ENCODE measurements at regions not wholly inside any gene's neighbourhood (a gene's known extent, or its start where the extent isn't known, plus 50 kb on each side); places are given as distances from the start of the nearest gene placed in this dataset.

- Histone ChIP-seq H2BK5ac (ENCODE audit: low read depth, low read length, poor library complexity, severe bottlenecking) (no peak overlapping the region), H3K9me3 (ENCODE audit: control insufficient read depth, low read length) (no peaks in the 10 kb centered on the region), H3K4me2 (ENCODE audit: low read length, poor library complexity, severe bottlenecking) (no peak overlapping the region), H3K9ac (ENCODE audit: low read length) (no peak overlapping the region), H3K27ac (ENCODE audit: low read length, poor library complexity, severe bottlenecking) (no peak overlapping the region), H3K14ac (ENCODE audit: low read length in 2 of 2) (no peak overlapping the region), H3K18ac (ENCODE audit: low read depth in 1 of 2, low read length in 2 of 2) (no peak overlapping the region), H3K27me3 (ENCODE audit: control insufficient read depth in 1 of 2, insufficient read depth in 1 of 2, low read length in 2 of 2) (no peaks in the 10 kb centered on the region), H2BK120ac (ENCODE audit: low read depth, low read length) (no peak overlapping the region), H2BK12ac (ENCODE audit: low read length in 2 of 2) (no peak overlapping the region), H3K4me3 (ENCODE audit: insufficient read depth in 1 of 2, low read depth in 1 of 2, low read length in 2 of 2) (no peak overlapping the region), H2AFZ (ENCODE audit: low read depth, low read length) (no peak overlapping the region), H3K23ac (ENCODE audit: low read length in 2 of 2) (no peak overlapping the region), H3K36me3 (ENCODE audit: control insufficient read depth in 1 of 2, insufficient read depth in 2 of 2, low read depth in 1 of 2, low read length in 2 of 2) (no peaks in the 10 kb centered on the region), H2AK5ac (ENCODE audit: low read length, severe bottlenecking) (no peak overlapping the region), H3K4ac (ENCODE audit: low read depth in 1 of 2, low read length in 2 of 2) (no peak overlapping the region), H4K8ac (ENCODE audit: low read length) (no peak overlapping the region), H3K79me1 (replicated peaks; ENCODE audit: low read length, poor library complexity, severe bottlenecking) (no peaks in the 10 kb centered on the region), H4K91ac (ENCODE audit: low read length) (no peak overlapping the region), H2BK15ac (ENCODE audit: low read depth, poor library complexity, severe bottlenecking) (no peak overlapping the region), H3K4me1 (ENCODE audit: control insufficient read depth, insufficient read depth, low read depth, low read length) (no peaks in the 10 kb centered on the region)
- no peak for DNase-seq
- WGBS = 37% methylated on average over 2 of the region's 2 CpGs
Measured at GRCh38 chr21:23963454-23963853, 1643.8 kb downstream of the MRPL39 start.

GRCh38 chr21:23960769-23961168, 1646.5 kb downstream of the MRPL39 start:
- Histone ChIP-seq H2BK5ac (ENCODE audit: low read depth, low read length, poor library complexity, severe bottlenecking) (no peak overlapping the region), H2AFZ (ENCODE audit: low read depth, low read length) (no peak overlapping the region), H4K8ac (ENCODE audit: low read length) (no peak overlapping the region), H2BK15ac (ENCODE audit: low read depth, poor library complexity, severe bottlenecking) (no peak overlapping the region), H3K4ac (ENCODE audit: low read depth in 1 of 2, low read length in 2 of 2) (no peak overlapping the region), H3K18ac (ENCODE audit: low read depth in 1 of 2, low read length in 2 of 2) (no peak overlapping the region), H3K9me3 (ENCODE audit: control insufficient read depth, low read length) (no peaks in the 10 kb centered on the region), H2AK5ac (ENCODE audit: low read length, severe bottlenecking) (no peak overlapping the region), H3K4me1 (ENCODE audit: control insufficient read depth, insufficient read depth, low read depth, low read length) (no peaks in the 10 kb centered on the region), H3K27me3 (ENCODE audit: control insufficient read depth in 1 of 2, insufficient read depth in 1 of 2, low read length in 2 of 2) (no peaks in the 10 kb centered on the region), H3K4me2 (ENCODE audit: low read length, poor library complexity, severe bottlenecking) (no peak overlapping the region), H2BK120ac (ENCODE audit: low read depth, low read length) (no peak overlapping the region), H3K79me1 (replicated peaks; ENCODE audit: low read length, poor library complexity, severe bottlenecking) (no peaks in the 10 kb centered on the region), H3K36me3 (ENCODE audit: control insufficient read depth in 1 of 2, insufficient read depth in 2 of 2, low read depth in 1 of 2, low read length in 2 of 2) (no peaks in the 10 kb centered on the region), H4K91ac (ENCODE audit: low read length) (no peak overlapping the region), H3K14ac (ENCODE audit: low read length in 2 of 2) (no peak overlapping the region), H2BK12ac (ENCODE audit: low read length in 2 of 2) (no peak overlapping the region), H3K23ac (ENCODE audit: low read length in 2 of 2) (no peak overlapping the region), H3K9ac (ENCODE audit: low read length) (no peak overlapping the region), H3K4me3 (ENCODE audit: insufficient read depth in 1 of 2, low read depth in 1 of 2, low read length in 2 of 2) (no peak overlapping the region), H3K27ac (ENCODE audit: low read length, poor library complexity, severe bottlenecking) (no peak overlapping the region)
- DNase-seq = no peak
- WGBS = no CpG with 5 or more reads among the region's 2 CpGs

- Histone ChIP-seq H3K27ac (ENCODE audit: low read length, poor library complexity, severe bottlenecking) (no peak overlapping the region), H2AFZ (ENCODE audit: low read depth, low read length) (no peak overlapping the region), H3K4me2 (ENCODE audit: low read length, poor library complexity, severe bottlenecking) (no peak overlapping the region), H2BK120ac (ENCODE audit: low read depth, low read length) (no peak overlapping the region), H4K91ac (ENCODE audit: low read length) (no peak overlapping the region), H2BK12ac (ENCODE audit: low read length in 2 of 2) (no peak overlapping the region), H3K36me3 (ENCODE audit: control insufficient read depth in 1 of 2, insufficient read depth in 2 of 2, low read depth in 1 of 2, low read length in 2 of 2) (no peaks in the 10 kb centered on the region), H2AK5ac (ENCODE audit: low read length, severe bottlenecking) (no peak overlapping the region), H3K4me3 (ENCODE audit: insufficient read depth in 1 of 2, low read depth in 1 of 2, low read length in 2 of 2) (no peak overlapping the region), H3K14ac (ENCODE audit: low read length in 2 of 2) (no peak overlapping the region), H3K23ac (ENCODE audit: low read length in 2 of 2) (no peak overlapping the region), H3K4ac (ENCODE audit: low read depth in 1 of 2, low read length in 2 of 2) (no peak overlapping the region), H3K18ac (ENCODE audit: low read depth in 1 of 2, low read length in 2 of 2) (no peak overlapping the region), H4K8ac (ENCODE audit: low read length) (no peak overlapping the region), H3K79me1 (replicated peaks; ENCODE audit: low read length, poor library complexity, severe bottlenecking) (no peaks in the 10 kb centered on the region), H3K9me3 (ENCODE audit: control insufficient read depth, low read length) (no peaks in the 10 kb centered on the region), H3K9ac (ENCODE audit: low read length) (no peak overlapping the region), H2BK15ac (ENCODE audit: low read depth, poor library complexity, severe bottlenecking) (no peak overlapping the region), H3K27me3 (ENCODE audit: control insufficient read depth in 1 of 2, insufficient read depth in 1 of 2, low read length in 2 of 2) (no peaks in the 10 kb centered on the region), H2BK5ac (ENCODE audit: low read depth, low read length, poor library complexity, severe bottlenecking) (no peak overlapping the region), H3K4me1 (ENCODE audit: control insufficient read depth, insufficient read depth, low read depth, low read length) (no peaks in the 10 kb centered on the region)
- 58% methylated on average over 5 of the region's 5 CpGs for WGBS
- no peak for DNase-seq
Measured at GRCh38 chr21:23955135-23955843, 1652.0 kb downstream of the MRPL39 start.

GRCh38 chr21:23952269-23952668, 1655.0 kb downstream of the MRPL39 start:
- Histone ChIP-seq H3K27me3 (ENCODE audit: control insufficient read depth in 1 of 2, insufficient read depth in 1 of 2, low read length in 2 of 2) (no peaks in the 10 kb centered on the region), H3K36me3 (ENCODE audit: control insufficient read depth in 1 of 2, insufficient read depth in 2 of 2, low read depth in 1 of 2, low read length in 2 of 2) (no peaks in the 10 kb centered on the region), H4K8ac (ENCODE audit: low read length) (no peak overlapping the region), H3K18ac (ENCODE audit: low read depth in 1 of 2, low read length in 2 of 2) (no peak overlapping the region), H3K14ac (ENCODE audit: low read length in 2 of 2) (no peak overlapping the region), H2BK12ac (ENCODE audit: low read length in 2 of 2) (no peak overlapping the region), H2BK5ac (ENCODE audit: low read depth, low read length, poor library complexity, severe bottlenecking) (no peak overlapping the region), H3K4me2 (ENCODE audit: low read length, poor library complexity, severe bottlenecking) (no peak overlapping the region), H3K9me3 (ENCODE audit: control insufficient read depth, low read length) (no peaks in the 10 kb centered on the region), H2BK15ac (ENCODE audit: low read depth, poor library complexity, severe bottlenecking) (no peak overlapping the region), H3K79me1 (replicated peaks; ENCODE audit: low read length, poor library complexity, severe bottlenecking) (no peaks in the 10 kb centered on the region), H3K4ac (ENCODE audit: low read depth in 1 of 2, low read length in 2 of 2) (no peak overlapping the region), H2AK5ac (ENCODE audit: low read length, severe bottlenecking) (no peak overlapping the region), H3K27ac (ENCODE audit: low read length, poor library complexity, severe bottlenecking) (no peak overlapping the region), H4K91ac (ENCODE audit: low read length) (no peak overlapping the region), H3K4me1 (ENCODE audit: control insufficient read depth, insufficient read depth, low read depth, low read length) (no peaks in the 10 kb centered on the region), H2BK120ac (ENCODE audit: low read depth, low read length) (no peak overlapping the region), H3K9ac (ENCODE audit: low read length) (no peak overlapping the region), H3K4me3 (ENCODE audit: insufficient read depth in 1 of 2, low read depth in 1 of 2, low read length in 2 of 2) (no peak overlapping the region), H2AFZ (ENCODE audit: low read depth, low read length) (no peak overlapping the region), H3K23ac (ENCODE audit: low read length in 2 of 2) (no peak overlapping the region)
- no peak for DNase-seq

Measured in mesenchymal stem cell (in vitro differentiated cells and primary cell).